Body of pancreas (tissue), 4 donors: ENCODE measurements at regions not wholly inside any gene's neighbourhood (a gene's known extent, or its start where the extent isn't known, plus 50 kb on each side); places are given as distances from the start of the nearest gene placed in this dataset.

ENCODE experiments used
- POLR2A ChIP-seq, 3 donors: fragments of 450-650 bp; IDR thresholded peaks; one replicate each; pipeline ENCODE4 v1.6.1; 2016; ENCODE audit warnings: antibody characterized with exemption in 3 of 3, mild to moderate bottlenecking in 2 of 3
- TF ChIP-seq, protein P1 (sequence below), 7 experiments: fragments of 450-650 bp in 4 of 7; fragments of 200-600 bp in 3 of 7; sonication (generic) in 3 of 7; IDR thresholded peaks; one replicate each; pipeline ENCODE4 v1.5.1; 2016 to 2019; ENCODE audit warnings: antibody characterized with exemption in 7 of 7

GRCh38 chr12:125492354-125493270 lies 427.4 kb downstream of the AACS start:
- TF ChIP-seq, protein P1, sequence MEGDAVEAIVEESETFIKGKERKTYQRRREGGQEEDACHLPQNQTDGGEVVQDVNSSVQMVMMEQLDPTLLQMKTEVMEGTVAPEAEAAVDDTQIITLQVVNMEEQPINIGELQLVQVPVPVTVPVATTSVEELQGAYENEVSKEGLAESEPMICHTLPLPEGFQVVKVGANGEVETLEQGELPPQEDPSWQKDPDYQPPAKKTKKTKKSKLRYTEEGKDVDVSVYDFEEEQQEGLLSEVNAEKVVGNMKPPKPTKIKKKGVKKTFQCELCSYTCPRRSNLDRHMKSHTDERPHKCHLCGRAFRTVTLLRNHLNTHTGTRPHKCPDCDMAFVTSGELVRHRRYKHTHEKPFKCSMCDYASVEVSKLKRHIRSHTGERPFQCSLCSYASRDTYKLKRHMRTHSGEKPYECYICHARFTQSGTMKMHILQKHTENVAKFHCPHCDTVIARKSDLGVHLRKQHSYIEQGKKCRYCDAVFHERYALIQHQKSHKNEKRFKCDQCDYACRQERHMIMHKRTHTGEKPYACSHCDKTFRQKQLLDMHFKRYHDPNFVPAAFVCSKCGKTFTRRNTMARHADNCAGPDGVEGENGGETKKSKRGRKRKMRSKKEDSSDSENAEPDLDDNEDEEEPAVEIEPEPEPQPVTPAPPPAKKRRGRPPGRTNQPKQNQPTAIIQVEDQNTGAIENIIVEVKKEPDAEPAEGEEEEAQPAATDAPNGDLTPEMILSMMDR (IDR thresholded peaks at IDR 0.05), result no peak
- no peak for TF ChIP-seq POLR2A (IDR thresholded peaks at IDR 0.05)
